ENCODE measurements at regions not wholly inside any gene's neighbourhood (a gene's known extent, or its start where the extent isn't known, plus 50 kb on each side); places are given as distances from the start of the nearest gene placed in this dataset.

- no peaks in the 10 kb centered on the region for H3K27me3 Mint-ChIP-seq (ENCODE audit: low read depth in 2 of 2)
- no peak overlapping the region for H3K4me3 Mint-ChIP-seq
- Histone ChIP-seq H3K36me3 (ENCODE audit: control insufficient read depth, insufficient read depth, low read length) (no peaks in the 10 kb centered on the region), H3K4me3 (ENCODE audit: low read length) (no peak overlapping the region), H3K4me1 (ENCODE audit: control insufficient read depth, insufficient read depth, low read length) (no peaks in the 10 kb centered on the region), H3K9me3 (ENCODE audit: control insufficient read depth, insufficient read depth, low read length) (no peaks in the 10 kb centered on the region), H3K27me3 (ENCODE audit: control insufficient read depth, insufficient read depth, low read length) (no peaks in the 10 kb centered on the region), H3K27ac (ENCODE audit: low read length) (no peak overlapping the region)
- H3K36me3 Mint-ChIP-seq: no peaks in the 10 kb centered on the region
- ATAC-seq (no peak), DNase-seq (no peak)
- no peaks in the 10 kb centered on the region for H3K4me1 Mint-ChIP-seq
- TF ChIP-seq, protein P1, sequence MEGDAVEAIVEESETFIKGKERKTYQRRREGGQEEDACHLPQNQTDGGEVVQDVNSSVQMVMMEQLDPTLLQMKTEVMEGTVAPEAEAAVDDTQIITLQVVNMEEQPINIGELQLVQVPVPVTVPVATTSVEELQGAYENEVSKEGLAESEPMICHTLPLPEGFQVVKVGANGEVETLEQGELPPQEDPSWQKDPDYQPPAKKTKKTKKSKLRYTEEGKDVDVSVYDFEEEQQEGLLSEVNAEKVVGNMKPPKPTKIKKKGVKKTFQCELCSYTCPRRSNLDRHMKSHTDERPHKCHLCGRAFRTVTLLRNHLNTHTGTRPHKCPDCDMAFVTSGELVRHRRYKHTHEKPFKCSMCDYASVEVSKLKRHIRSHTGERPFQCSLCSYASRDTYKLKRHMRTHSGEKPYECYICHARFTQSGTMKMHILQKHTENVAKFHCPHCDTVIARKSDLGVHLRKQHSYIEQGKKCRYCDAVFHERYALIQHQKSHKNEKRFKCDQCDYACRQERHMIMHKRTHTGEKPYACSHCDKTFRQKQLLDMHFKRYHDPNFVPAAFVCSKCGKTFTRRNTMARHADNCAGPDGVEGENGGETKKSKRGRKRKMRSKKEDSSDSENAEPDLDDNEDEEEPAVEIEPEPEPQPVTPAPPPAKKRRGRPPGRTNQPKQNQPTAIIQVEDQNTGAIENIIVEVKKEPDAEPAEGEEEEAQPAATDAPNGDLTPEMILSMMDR (IDR thresholded peaks at IDR 0.05): no peak
- H3K27ac Mint-ChIP-seq: no peak overlapping the region
- intact Hi-C loops (cut with micrococcal nuclease): no loop called here
- WGBS (ENCODE audit: insufficient coverage): 62% methylated on average over 7 of the region's 8 CpGs
- H3K9me3 Mint-ChIP-seq: peaks cover 3 to 13% of the 10 kb centered on the region in 2 donors
These were observed 563.9 kb upstream of the TLE4 start for GRCh38 chr9:79007701-79008483.

DNA sequence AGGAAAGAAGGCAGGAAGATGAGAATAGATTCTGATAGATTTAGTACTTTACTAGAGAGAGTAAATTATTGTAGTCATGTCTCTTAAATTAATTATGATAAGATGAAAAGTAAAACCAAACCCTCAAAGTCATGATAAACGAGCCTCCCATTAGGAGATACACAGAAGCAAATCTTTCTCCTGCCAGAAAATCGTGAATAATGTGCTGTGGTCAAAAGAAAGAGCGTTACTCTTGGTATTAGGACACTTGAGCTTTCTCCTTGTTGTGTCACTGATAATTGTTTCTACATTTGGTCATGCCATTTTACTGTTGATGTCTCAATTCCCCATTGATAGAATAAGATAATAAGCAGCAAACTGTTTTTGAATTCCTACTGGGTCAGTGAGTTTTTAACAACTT, 562.8 kb upstream of the TLE4 start:
- ATAC-seq (no peak), DNase-seq (no peak)
- Histone ChIP-seq H3K27me3 (ENCODE audit: control insufficient read depth, insufficient read depth, low read length) (no peaks in the 10 kb centered on the region), H3K27ac (ENCODE audit: low read length) (no peak overlapping the region), H3K36me3 (ENCODE audit: control insufficient read depth, insufficient read depth, low read length) (no peaks in the 10 kb centered on the region), H3K4me1 (ENCODE audit: control insufficient read depth, insufficient read depth, low read length) (no peaks in the 10 kb centered on the region), H3K9me3 (ENCODE audit: control insufficient read depth, insufficient read depth, low read length) (no peaks in the 10 kb centered on the region), H3K4me3 (ENCODE audit: low read length) (no peak overlapping the region)
- Mint-ChIP-seq H3K36me3 (no peaks in the 10 kb centered on the region), H3K4me3 (no peak overlapping the region), H3K27me3 (ENCODE audit: low read depth in 2 of 2) (no peaks in the 10 kb centered on the region), H3K4me1 (no peaks in the 10 kb centered on the region), H3K9me3 (peaks cover 3 to 13% of the 10 kb centered on the region in 2 donors), H3K27ac (no peak overlapping the region)
- TF ChIP-seq, protein P1 (IDR thresholded peaks at IDR 0.05): no peak
- intact Hi-C loops (cut with micrococcal nuclease): no loop called here
- WGBS (ENCODE audit: insufficient coverage): 76% methylated on average over 3 of the region's 3 CpGs

DNA sequence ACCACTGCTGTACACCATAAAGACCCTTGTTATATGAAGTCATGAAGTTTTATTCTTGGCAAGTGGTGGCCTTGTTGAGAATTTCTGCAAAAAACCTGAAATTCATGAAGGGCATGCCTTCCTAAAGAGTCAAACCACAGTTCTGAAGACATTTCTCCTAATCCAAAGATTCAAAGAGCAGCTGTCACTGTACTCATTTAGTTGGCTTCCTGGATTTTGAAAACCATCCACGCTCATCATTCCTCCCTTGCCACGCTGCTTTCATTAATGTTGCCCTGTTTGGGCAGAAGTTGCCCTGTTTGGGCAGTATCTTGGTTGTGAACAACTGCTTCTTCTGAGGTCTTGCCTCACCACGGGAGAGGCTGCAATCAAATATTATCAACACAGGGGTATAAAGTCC, 560.3 kb upstream of the TLE4 start:
- Mint-ChIP-seq H3K4me3 (no peak overlapping the region), H3K36me3 (no peaks in the 10 kb centered on the region), H3K27me3 (ENCODE audit: low read depth in 2 of 2) (no peaks in the 10 kb centered on the region), H3K4me1 (no peaks in the 10 kb centered on the region), H3K9me3 (peaks cover 8 to 12% of the 10 kb centered on the region in 2 donors), H3K27ac (no peak overlapping the region)
- H3K4me3 ChIP-seq (ENCODE audit: low read length): no peak overlapping the region
- 90% methylated on average over 3 of the region's 3 CpGs for WGBS (ENCODE audit: insufficient coverage)
- no peaks in the 10 kb centered on the region for H3K4me1 ChIP-seq (ENCODE audit: control insufficient read depth, insufficient read depth, low read length)
- intact Hi-C loops (cut with micrococcal nuclease): no loop called here
- H3K9me3 ChIP-seq (ENCODE audit: control insufficient read depth, insufficient read depth, low read length): no peaks in the 10 kb centered on the region
- H3K27me3 ChIP-seq (ENCODE audit: control insufficient read depth, insufficient read depth, low read length): no peaks in the 10 kb centered on the region
- no peaks in the 10 kb centered on the region for H3K36me3 ChIP-seq (ENCODE audit: control insufficient read depth, insufficient read depth, low read length)
- no peak for DNase-seq
- no peak for ATAC-seq
- H3K27ac ChIP-seq (ENCODE audit: low read length): no peak overlapping the region
- TF ChIP-seq, protein P1 (IDR thresholded peaks at IDR 0.05): no peak

GRCh38 chr9:79012561-79012960, 559.2 kb upstream of the TLE4 start:
- no peaks in the 10 kb centered on the region for H3K9me3 ChIP-seq (ENCODE audit: control insufficient read depth, insufficient read depth, low read length)
- H3K36me3 Mint-ChIP-seq: no peaks in the 10 kb centered on the region
- no peak overlapping the region for H3K4me3 Mint-ChIP-seq
- peaks cover 8 to 10% of the 10 kb centered on the region in 2 donors for H3K9me3 Mint-ChIP-seq
- H3K27me3 ChIP-seq (ENCODE audit: control insufficient read depth, insufficient read depth, low read length): no peaks in the 10 kb centered on the region
- H3K4me3 ChIP-seq (ENCODE audit: low read length): no peak overlapping the region
- no peaks in the 10 kb centered on the region for H3K27me3 Mint-ChIP-seq (ENCODE audit: low read depth in 2 of 2)
- H3K36me3 ChIP-seq (ENCODE audit: control insufficient read depth, insufficient read depth, low read length): no peaks in the 10 kb centered on the region
- no peak overlapping the region for H3K27ac Mint-ChIP-seq
- H3K4me1 Mint-ChIP-seq: no peaks in the 10 kb centered on the region
- TF ChIP-seq, protein P1 (IDR thresholded peaks at IDR 0.05): no peak
- no peak overlapping the region for H3K27ac ChIP-seq (ENCODE audit: low read length)
- intact Hi-C loops (cut with micrococcal nuclease): no loop called here
- ATAC-seq: no peak
- DNase-seq: no peak
- H3K4me1 ChIP-seq (ENCODE audit: control insufficient read depth, insufficient read depth, low read length): no peaks in the 10 kb centered on the region
